DOHH2 (cell line): ENCODE measurements at regions not wholly inside any gene's neighbourhood (a gene's known extent, or its start where the extent isn't known, plus 50 kb on each side); places are given as distances from the start of the nearest gene placed in this dataset.
"Not testable (repeated sequence)": the region's sequence is repeated elsewhere in the genome, so short reads cannot be mapped to it uniquely, and the experiment has no call there.

Experiments
- H3F3A ChIP-seq: fragments of 200-600 bp; sonication (generic), shearing (Covaris generic); 2 replicates; pipeline ENCODE4 v1.6.0; 2016; ENCODE audit warnings: antibody characterized with exemption, mild to moderate bottlenecking; ENCODE audit not compliant: control insufficient read depth, insufficient read depth
- H3K27ac ChIP-seq: fragments of 200-600 bp; sonication (generic); 2 replicates; pipeline ENCODE4 v1.5.1; 2014; ENCODE audit warnings: low read depth, mild to moderate bottlenecking, low read length, moderate library complexity
- H3K27me3 ChIP-seq: fragments of 200-600 bp; sonication (generic); 2 replicates; pipeline ENCODE4 v1.6.1; 2014; ENCODE audit warnings: mild to moderate bottlenecking, low read length, mixed read lengths; ENCODE audit not compliant: control insufficient read depth
- H3K36me3 ChIP-seq: fragments of 200-600 bp; sonication (generic); 2 replicates; pipeline ENCODE4 v1.6.1; 2014; ENCODE audit warnings: mild to moderate bottlenecking, low read length, moderate library complexity, mixed read lengths; ENCODE audit not compliant: control insufficient read depth
- H3K4me1 ChIP-seq: fragments of 200-600 bp; sonication (generic); 2 replicates; pipeline ENCODE4 v1.6.1; 2014; ENCODE audit warnings: mild to moderate bottlenecking, low read length, mixed read lengths; ENCODE audit not compliant: control insufficient read depth
- H3K4me2 ChIP-seq: fragments of 200-600 bp; sonication (generic); 2 replicates; pipeline ENCODE4 v1.6.0; 2014; ENCODE audit warnings: mild to moderate bottlenecking, low read length, moderate library complexity
- H3K4me3 ChIP-seq: fragments of 200-600 bp; sonication (generic); 2 replicates; pipeline ENCODE4 v1.5.1; 2014; ENCODE audit warnings: mild to moderate bottlenecking, low read length, mixed read lengths
- H3K79me2 ChIP-seq: fragments of 200-600 bp; sonication (generic); 2 replicates; pipeline ENCODE4 v1.6.1; 2014; ENCODE audit warnings: mild to moderate bottlenecking, low read length, mixed read lengths; ENCODE audit not compliant: control insufficient read depth
- H3K9me2 ChIP-seq: fragments of 200-600 bp; sonication (generic); replicated peaks from 2 replicates; pipeline ENCODE4 v1.6.1; 2014; ENCODE audit warnings: mild to moderate bottlenecking, low read length, mixed read lengths; ENCODE audit not compliant: control insufficient read depth
- H3K9me3 ChIP-seq: fragments of 200-600 bp; sonication (generic); 2 replicates; pipeline ENCODE4 v1.6.1; 2014; ENCODE audit warnings: antibody characterized with exemption, low read length, mixed read lengths; ENCODE audit not compliant: control insufficient read depth, insufficient read depth
- H4K20me1 ChIP-seq: fragments of 200-600 bp; sonication (generic); 2 replicates; pipeline ENCODE4 v1.6.0; 2014; ENCODE audit warnings: low read depth, mild to moderate bottlenecking, antibody characterized with exemption, low read length, moderate library complexity; ENCODE audit not compliant: control insufficient read depth, insufficient read depth
- EZH2phosphoT487 ChIP-seq: fragments of 200-600 bp; sonication (generic); IDR thresholded peaks from 2 replicates; pipeline ENCODE4 v1.6.1; 2017; ENCODE audit warnings: borderline replicate concordance, mild to moderate bottlenecking, antibody characterized with exemption, low read length, moderate library complexity, mixed read lengths
- TF ChIP-seq, protein P1 (sequence below): fragments of 200-600 bp; sonication (generic); IDR thresholded peaks from one replicate; pipeline ENCODE4 v1.5.1; 2014; ENCODE audit warnings: antibody characterized with exemption, mild to moderate bottlenecking, low read depth, low read length; ENCODE audit not compliant: poor library complexity, severe bottlenecking

DNA sequence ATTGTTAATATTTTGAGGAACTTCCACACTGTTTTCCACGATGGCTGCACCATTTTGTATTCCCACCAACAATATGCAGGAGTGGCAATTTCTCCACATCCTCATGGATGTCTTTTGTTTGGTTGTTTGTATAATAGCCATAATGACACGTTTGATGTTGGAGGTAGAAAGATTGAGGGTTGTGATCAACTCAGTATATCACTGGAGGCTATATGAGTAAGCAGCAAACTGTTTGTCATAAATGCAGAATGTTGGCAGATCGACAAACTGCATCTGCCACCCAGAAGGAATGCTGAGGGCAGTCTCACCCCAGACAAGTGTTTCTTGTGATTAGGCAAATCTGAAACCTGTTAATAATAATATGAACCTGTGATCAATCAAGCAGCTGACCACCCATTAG lies 243.9 kb upstream of the WDFY3 start:
- no peak overlapping the region for H3K4me3 ChIP-seq
- no peaks in the 10 kb centered on the region for H3K36me3 ChIP-seq
- TF ChIP-seq EZH2phosphoT487, result no peak
- TF ChIP-seq, protein P1, sequence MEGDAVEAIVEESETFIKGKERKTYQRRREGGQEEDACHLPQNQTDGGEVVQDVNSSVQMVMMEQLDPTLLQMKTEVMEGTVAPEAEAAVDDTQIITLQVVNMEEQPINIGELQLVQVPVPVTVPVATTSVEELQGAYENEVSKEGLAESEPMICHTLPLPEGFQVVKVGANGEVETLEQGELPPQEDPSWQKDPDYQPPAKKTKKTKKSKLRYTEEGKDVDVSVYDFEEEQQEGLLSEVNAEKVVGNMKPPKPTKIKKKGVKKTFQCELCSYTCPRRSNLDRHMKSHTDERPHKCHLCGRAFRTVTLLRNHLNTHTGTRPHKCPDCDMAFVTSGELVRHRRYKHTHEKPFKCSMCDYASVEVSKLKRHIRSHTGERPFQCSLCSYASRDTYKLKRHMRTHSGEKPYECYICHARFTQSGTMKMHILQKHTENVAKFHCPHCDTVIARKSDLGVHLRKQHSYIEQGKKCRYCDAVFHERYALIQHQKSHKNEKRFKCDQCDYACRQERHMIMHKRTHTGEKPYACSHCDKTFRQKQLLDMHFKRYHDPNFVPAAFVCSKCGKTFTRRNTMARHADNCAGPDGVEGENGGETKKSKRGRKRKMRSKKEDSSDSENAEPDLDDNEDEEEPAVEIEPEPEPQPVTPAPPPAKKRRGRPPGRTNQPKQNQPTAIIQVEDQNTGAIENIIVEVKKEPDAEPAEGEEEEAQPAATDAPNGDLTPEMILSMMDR, result no peak
- H3K79me2 ChIP-seq, result no peaks in the 10 kb centered on the region
- H3K27me3 ChIP-seq, result no peaks in the 10 kb centered on the region
- no peaks in the 10 kb centered on the region for H3K9me3 ChIP-seq
- H3F3A ChIP-seq, result no peaks in the 10 kb centered on the region
- H3K4me1 ChIP-seq, result no peaks in the 10 kb centered on the region
- no peak overlapping the region for H3K4me2 ChIP-seq
- H3K27ac ChIP-seq, result no peak overlapping the region
- H4K20me1 ChIP-seq, result no peaks in the 10 kb centered on the region
- H3K9me2 ChIP-seq, result no peaks in the 10 kb centered on the region

DNA sequence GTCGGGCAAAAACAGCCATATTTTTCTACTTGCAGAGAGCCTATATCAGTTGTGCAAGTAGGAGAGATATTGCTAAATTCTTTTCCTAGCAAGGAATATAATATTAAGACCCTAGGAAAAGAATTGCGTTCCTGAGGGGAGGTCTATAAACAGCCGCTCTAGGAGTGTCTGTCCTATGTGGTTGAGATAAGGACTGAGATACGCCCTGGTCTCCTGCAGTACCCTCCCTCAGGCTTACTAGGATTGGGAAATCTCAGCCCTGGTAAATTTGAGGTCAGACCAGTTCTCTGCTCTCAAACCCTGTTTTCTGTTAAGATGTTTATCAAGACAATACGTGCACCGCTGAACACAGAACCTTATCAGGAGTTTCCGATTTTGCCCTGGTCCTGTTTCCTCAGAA lies 250.1 kb upstream of the WDFY3 start:
- H3K27ac ChIP-seq, H4K20me1 ChIP-seq, H3K9me2 ChIP-seq, H3F3A ChIP-seq, H3K9me3 ChIP-seq, H3K4me3 ChIP-seq, H3K4me1 ChIP-seq, H3K4me2 ChIP-seq, H3K36me3 ChIP-seq, H3K79me2 ChIP-seq, H3K27me3 ChIP-seq: not testable (repeated sequence)

DNA sequence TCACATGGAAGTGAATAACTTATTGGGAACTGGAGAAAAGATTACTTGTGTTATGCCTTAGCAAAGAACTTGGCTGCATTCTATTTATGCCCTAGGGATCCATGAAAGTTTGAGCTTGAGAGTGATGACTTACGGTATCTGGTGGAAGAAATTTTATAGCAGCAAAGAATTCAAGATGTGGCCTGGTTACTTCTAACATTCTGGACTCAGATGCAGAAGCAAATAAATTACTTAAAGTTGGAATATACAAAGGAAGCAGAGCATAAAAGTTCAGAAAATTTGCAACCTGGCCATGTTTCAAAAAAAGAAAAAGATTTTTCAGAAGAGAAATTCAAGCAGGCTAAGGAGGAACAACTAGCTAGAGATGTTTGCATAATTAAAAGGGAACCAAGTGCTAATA lies 252.3 kb upstream of the WDFY3 start:
- TF ChIP-seq EZH2phosphoT487, result no peak
- TF ChIP-seq, protein P1, result no peak
- no peaks in the 10 kb centered on the region for H3K9me2 ChIP-seq
- no peaks in the 10 kb centered on the region for H3F3A ChIP-seq
- H3K4me2 ChIP-seq, result no peak overlapping the region
- H3K4me3 ChIP-seq, result no peak overlapping the region
- H3K79me2 ChIP-seq, result no peaks in the 10 kb centered on the region
- no peak overlapping the region for H3K27ac ChIP-seq
- H3K36me3 ChIP-seq, result no peaks in the 10 kb centered on the region
- H3K9me3 ChIP-seq, result no peaks in the 10 kb centered on the region; the same call in 1 of the 2 replicates
- H3K27me3 ChIP-seq, result no peaks in the 10 kb centered on the region
- no peaks in the 10 kb centered on the region for H3K4me1 ChIP-seq
- H4K20me1 ChIP-seq, result no peaks in the 10 kb centered on the region

DNA sequence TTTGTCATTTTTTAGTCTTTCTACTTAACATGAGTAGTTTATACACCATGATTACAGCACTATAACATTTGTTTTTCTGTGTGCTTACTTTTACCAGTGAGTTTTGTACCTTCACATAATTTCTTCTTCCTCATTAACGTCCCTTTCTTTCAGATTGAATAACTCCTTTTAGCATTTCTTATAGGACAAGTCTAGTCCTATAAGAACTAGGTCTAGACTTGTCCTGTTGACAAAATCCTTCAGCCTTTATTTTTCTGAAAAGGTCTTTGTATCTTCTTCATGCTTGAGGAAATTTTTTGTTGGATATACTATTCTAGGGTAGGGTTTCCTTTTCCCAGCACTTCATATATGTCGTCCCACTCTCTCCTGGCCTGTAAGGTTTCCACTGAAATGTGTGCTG lies 253.3 kb upstream of the ARHGAP24 start:
- H3K4me1 ChIP-seq, result no peaks in the 10 kb centered on the region
- H3K9me2 ChIP-seq, result no peaks in the 10 kb centered on the region
- TF ChIP-seq, protein P1, result no peak
- TF ChIP-seq EZH2phosphoT487, result no peak
- H3K4me2 ChIP-seq, result no peak overlapping the region
- H3K36me3 ChIP-seq, result no peaks in the 10 kb centered on the region
- no peaks in the 10 kb centered on the region for H3K27me3 ChIP-seq
- H3F3A ChIP-seq, result no peaks in the 10 kb centered on the region
- H3K79me2 ChIP-seq, result no peaks in the 10 kb centered on the region
- no peak overlapping the region for H3K4me3 ChIP-seq
- H3K9me3 ChIP-seq, result no peaks in the 10 kb centered on the region; the same call in 1 of the 2 replicates
- no peaks in the 10 kb centered on the region for H4K20me1 ChIP-seq
- no peak overlapping the region for H3K27ac ChIP-seq
